Endothelial cell of umbilical vein (primary cell): ENCODE measurements at regions not wholly inside any gene's neighbourhood (a gene's known extent, or its start where the extent isn't known, plus 50 kb on each side); places are given as distances from the start of the nearest gene placed in this dataset.

Experiments used
- BruUV-seq: library from RNA; stranded (reverse); fragments of 400-500 nt; replicated peaks from 2 replicates; lab custom pipeline; 2021; lab: Mats Ljungman, UMichigan
- CTCF ChIA-PET: fragments of 300-600, 350-600 bp; sonication (Branson Sonifier 250); formaldehyde crosslinking; loops from one replicate; lab custom pipeline; 2021; ENCODE audit warnings: antibody characterized with exemption, inconsistent platforms; lab: Charles Lee
- POLR2A ChIA-PET: fragments of 300-600, 350-600 bp; sonication (Branson Sonifier 250); formaldehyde crosslinking; loops from one replicate; lab custom pipeline; 2021; ENCODE audit warnings: antibody characterized with exemption, inconsistent platforms; lab: Charles Lee
- DNase-seq: peaks from one replicate; pipeline ENCODE4 v3.0.0-alpha.2; 2011; ENCODE audit warnings: low read depth, low spot score
- FAIRE-seq: peaks from 2 replicates; lab custom pipeline; 2011; peaks lifted over from hg19 to GRCh38; lab: Jason Lieb, UNC
- H2AFZ ChIP-seq: 2 replicates; pipeline ENCODE4 v1.6.0; 2012; ENCODE audit warnings: low read depth, low read length, control low read depth, inconsistent platforms
- H3K27ac ChIP-seq: 2 replicates; pipeline ENCODE4 v1.5.1; 2011; ENCODE audit warnings: low read depth, mild to moderate bottlenecking, control low read depth, low read length, moderate library complexity; ENCODE audit not compliant: insufficient read depth
- H3K27me3 ChIP-seq, 2 experiments: 2 replicates each; pipeline versions ENCODE4 v1.6.0 to v1.6.1; 2011; ENCODE audit warnings: low read length in 2 of 2, mixed read lengths in 1 of 2; ENCODE audit not compliant: control insufficient read depth in 2 of 2, insufficient read depth in 2 of 2
- H3K36me3 ChIP-seq, 2 experiments: 2 replicates in 1 of 2; 3 replicates in 1 of 2; pipeline ENCODE4 v1.5.1; 2011; ENCODE audit warnings: low read length in 2 of 2, mild to moderate bottlenecking in 1 of 2, moderate library complexity in 1 of 2; ENCODE audit not compliant: control insufficient read depth in 2 of 2, insufficient read depth in 2 of 2; ENCODE audit errors: extremely low read depth in 1 of 2
- H3K4me1 ChIP-seq: 3 replicates; pipeline ENCODE4 v1.5.1; 2011; ENCODE audit warnings: mild to moderate bottlenecking, low read length; ENCODE audit not compliant: control insufficient read depth, insufficient read depth; ENCODE audit errors: extremely low read depth
- H3K4me2 ChIP-seq: 2 replicates; pipeline ENCODE4 v1.6.1; 2011; ENCODE audit warnings: low read length, control low read depth, mixed read lengths; ENCODE audit not compliant: insufficient read depth
- H3K4me3 ChIP-seq, 3 experiments: fragments of 200-600 bp in 1 of 3; sonication (generic), shearing (Covaris generic) in 1 of 3; replicated peaks in 1 of 3; 2 replicates each; pipeline ENCODE4 v1.5.1; 2011 to 2016; ENCODE audit warnings: control low read depth in 3 of 3, low read length in 3 of 3, mild to moderate bottlenecking in 2 of 3, inconsistent platforms in 1 of 3, low read depth in 1 of 3, moderate library complexity in 1 of 3; ENCODE audit not compliant: insufficient read depth in 1 of 3
- H3K79me2 ChIP-seq: 2 replicates; pipeline ENCODE4 v1.6.0; 2012; ENCODE audit warnings: low read length, inconsistent platforms; ENCODE audit not compliant: control insufficient read depth, insufficient read depth
- H3K9ac ChIP-seq: replicated peaks from 2 replicates; pipeline ENCODE3; 2011; ENCODE audit warnings: low read length, control low read depth; ENCODE audit not compliant: insufficient read depth; ENCODE audit errors: extremely low read depth
- H3K9me1 ChIP-seq: replicated peaks from 3 replicates; pipeline ENCODE4 v1.6.0; 2011; ENCODE audit warnings: mild to moderate bottlenecking, low read length; ENCODE audit not compliant: control insufficient read depth, insufficient read depth; ENCODE audit errors: extremely low read depth
- H3K9me3 ChIP-seq: replicated peaks from 2 replicates; pipeline ENCODE4 v1.5.1; 2012; ENCODE audit warnings: low read length, inconsistent platforms; ENCODE audit not compliant: control insufficient read depth, insufficient read depth
- H4K20me1 ChIP-seq: replicated peaks from 2 replicates; pipeline ENCODE3; 2011; ENCODE audit warnings: mild to moderate bottlenecking, low read length; ENCODE audit not compliant: control insufficient read depth, insufficient read depth; ENCODE audit errors: extremely low read depth
- EZH2 ChIP-seq: IDR thresholded peaks from 2 replicates; pipeline ENCODE4 v1.6.1; 2012; ENCODE audit warnings: borderline replicate concordance, low read depth, mild to moderate bottlenecking, moderate library complexity, low read length, inconsistent platforms; ENCODE audit not compliant: severe bottlenecking
- FOS ChIP-seq: IDR thresholded peaks from 2 replicates; pipeline ENCODE4 v1.6.1; 2011; ENCODE audit warnings: mild to moderate bottlenecking, low read length, moderate library complexity, borderline replicate concordance; ENCODE audit not compliant: insufficient read depth
- MYC ChIP-seq: IDR thresholded peaks from one replicate; pipeline ENCODE4 v1.6.1; 2011; ENCODE audit warnings: mild to moderate bottlenecking, low read depth, low read length
- POLR2A ChIP-seq: IDR thresholded peaks from 2 replicates; pipeline ENCODE4 v1.6.1; 2012; ENCODE audit warnings: low read depth, mild to moderate bottlenecking, control low read depth, low read length
- POLR2AphosphoS5 ChIP-seq: IDR thresholded peaks from 2 replicates; pipeline ENCODE4 v1.6.1; 2012; ENCODE audit warnings: low read depth, mild to moderate bottlenecking, control low read depth, low read length, moderate library complexity; ENCODE audit not compliant: insufficient read depth
- dilution Hi-C: fragments of 300-500 bp; cut with MboI; formaldehyde crosslinking; loops from one replicate; pipeline ENCODE4 v1.15.0; 2019; ENCODE audit warnings: low sequenced_read_pairs; ENCODE audit not compliant: extremely low pct_ligation_motif_present
- intact Hi-C: fragments of 100-400 bp; cut with micrococcal nuclease; formaldehyde crosslinking; loops from one replicate; pipeline ENCODE4 v1.10.0; 2022
- TF ChIP-seq, protein P1 (sequence below): IDR thresholded peaks from 2 replicates; pipeline ENCODE4 v1.6.1; 2011; ENCODE audit not compliant: insufficient read depth, insufficient read length

DNA sequence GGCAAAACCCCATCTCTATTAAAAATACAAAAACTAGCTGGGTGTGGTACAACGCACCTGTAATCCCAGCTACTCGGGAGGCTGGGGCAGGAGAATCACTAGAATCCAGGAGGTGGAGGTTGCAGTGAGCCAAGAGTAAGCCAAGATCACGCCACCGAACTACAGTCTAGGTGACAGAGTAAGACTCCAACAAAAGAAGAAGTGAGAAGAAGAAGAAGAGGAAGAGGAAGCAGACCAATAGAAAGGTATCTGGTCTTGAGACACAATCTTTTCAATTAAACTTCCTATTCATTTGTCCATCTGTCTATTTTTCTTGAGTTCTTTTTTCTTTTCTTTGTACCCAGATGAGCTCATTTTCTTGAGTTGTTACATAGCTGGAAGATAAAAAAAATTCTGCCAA lies 55.7 kb upstream of the ACADM start:
- Histone ChIP-seq H3K9ac (no peak overlapping the region), H3K9me3 (no peaks in the 10 kb centered on the region), H3K27ac (no peak overlapping the region), H4K20me1 (no peaks in the 10 kb centered on the region), H3K36me3 (no peaks in the 10 kb centered on the region), H3K79me2 (no peaks in the 10 kb centered on the region), H3K4me1 (no peaks in the 10 kb centered on the region), H3K9me1 (no peaks in the 10 kb centered on the region), H3K4me2 (no peak overlapping the region), H3K27me3 (peaks cover 0 to 3% of the 10 kb centered on the region in 2 experiments), H2AFZ (no peak overlapping the region), H3K4me3 (no peak overlapping the region)
- dilution Hi-C loops (no loop called here), intact Hi-C loops (no loop called here)
- CTCF ChIA-PET = interaction anchor here (1.2 kb wide), 1 partner anchor 14 kb away, joined by 3 read pairs; no protein-coding TSS in a partner anchor
- BruUV-seq = no TSS peak
- POLR2A ChIA-PET = no interaction called here
- TF ChIP-seq, protein P1, sequence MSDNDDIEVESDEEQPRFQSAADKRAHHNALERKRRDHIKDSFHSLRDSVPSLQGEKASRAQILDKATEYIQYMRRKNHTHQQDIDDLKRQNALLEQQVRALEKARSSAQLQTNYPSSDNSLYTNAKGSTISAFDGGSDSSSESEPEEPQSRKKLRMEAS = no peak
- TF ChIP-seq POLR2AphosphoS5 = no peak
- TF ChIP-seq POLR2A = no peak
- TF ChIP-seq MYC = no peak
- FAIRE-seq (no peak), DNase-seq (no peak)

DNA sequence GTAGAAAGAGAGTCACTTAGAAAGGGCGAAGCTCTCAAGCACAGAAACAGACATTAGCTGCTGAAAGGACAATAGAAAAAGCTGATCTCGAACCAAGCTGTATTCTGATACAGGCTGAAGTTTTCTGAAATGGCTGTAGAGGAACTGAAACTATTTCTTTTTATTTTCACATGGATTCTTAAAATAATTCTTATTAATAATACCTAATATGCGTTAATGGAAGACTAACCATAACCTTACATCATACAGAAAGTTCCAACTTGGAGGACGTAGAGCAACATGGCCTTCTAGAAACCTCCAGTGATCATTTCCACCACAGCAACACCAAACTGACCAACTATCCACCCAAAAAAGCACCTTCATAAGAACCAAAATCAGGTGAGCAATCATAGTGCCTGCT lies 52.8 kb upstream of the ACADM start:
- no peaks in the 10 kb centered on the region for H3K9me3 ChIP-seq
- H3K9ac ChIP-seq = no peak overlapping the region
- no peaks in the 10 kb centered on the region for H4K20me1 ChIP-seq
- no peaks in the 10 kb centered on the region for H3K79me2 ChIP-seq
- dilution Hi-C loops = no loop called here
- H3K4me1 ChIP-seq = no peaks in the 10 kb centered on the region
- H3K36me3 ChIP-seq = no peaks in the 10 kb centered on the region
- FAIRE-seq (no peak), DNase-seq (no peak)
- H2AFZ ChIP-seq = no peak overlapping the region
- POLR2A ChIA-PET = no interaction called here
- CTCF ChIA-PET = no interaction called here
- no peaks in the 10 kb centered on the region for H3K27me3 ChIP-seq
- no peak overlapping the region for H3K4me2 ChIP-seq
- no TSS peak for BruUV-seq
- H3K27ac ChIP-seq = no peak overlapping the region
- TF ChIP-seq FOS = no peak
- no peak for TF ChIP-seq EZH2
- H3K4me3 ChIP-seq = no peak overlapping the region
- intact Hi-C loops = no loop called here
- no peaks in the 10 kb centered on the region for H3K9me1 ChIP-seq
